MM.1S (cell line): ENCODE measurements at regions not wholly inside any gene's neighbourhood (a gene's known extent, or its start where the extent isn't known, plus 50 kb on each side); places are given as distances from the start of the nearest gene placed in this dataset.

Experiments
- EZH2phosphoT487 ChIP-seq: fragments of 300-600 bp; sonication (generic); IDR thresholded peaks from 2 replicates; pipeline ENCODE4 v1.6.1; 2018; ENCODE audit warnings: antibody characterized with exemption, low read length
- TF ChIP-seq, protein P1 (sequence below): fragments of 300-600 bp; sonication (generic); IDR thresholded peaks from 2 replicates; pipeline ENCODE4 v1.5.1; 2016; ENCODE audit warnings: antibody characterized with exemption, low read length, mixed read lengths

DNA sequence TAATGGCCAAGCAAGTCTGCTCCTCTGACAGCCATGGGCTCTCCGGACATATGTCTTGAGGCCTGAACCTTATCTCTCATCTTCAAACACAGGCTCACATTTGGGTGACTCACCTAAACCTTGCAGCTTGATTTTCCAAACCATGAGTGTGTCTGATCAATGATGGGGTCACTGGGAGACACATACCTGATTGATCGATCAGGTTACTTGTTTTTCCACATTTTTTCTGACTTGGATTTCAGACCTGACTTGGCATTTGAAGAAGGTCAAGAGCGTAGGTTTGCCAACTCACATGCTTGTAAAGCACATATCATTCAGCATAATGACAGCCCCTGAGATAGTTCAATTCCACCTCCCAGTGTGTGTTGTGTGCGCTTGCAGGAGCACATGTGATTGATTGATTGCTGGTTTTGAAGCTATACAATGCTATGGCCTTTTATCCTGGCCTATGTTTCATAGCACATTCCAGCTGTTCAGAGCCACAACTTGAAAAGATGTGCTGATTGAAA is 116.7 kb upstream of the KIRREL3 start:
- TF ChIP-seq, protein P1, sequence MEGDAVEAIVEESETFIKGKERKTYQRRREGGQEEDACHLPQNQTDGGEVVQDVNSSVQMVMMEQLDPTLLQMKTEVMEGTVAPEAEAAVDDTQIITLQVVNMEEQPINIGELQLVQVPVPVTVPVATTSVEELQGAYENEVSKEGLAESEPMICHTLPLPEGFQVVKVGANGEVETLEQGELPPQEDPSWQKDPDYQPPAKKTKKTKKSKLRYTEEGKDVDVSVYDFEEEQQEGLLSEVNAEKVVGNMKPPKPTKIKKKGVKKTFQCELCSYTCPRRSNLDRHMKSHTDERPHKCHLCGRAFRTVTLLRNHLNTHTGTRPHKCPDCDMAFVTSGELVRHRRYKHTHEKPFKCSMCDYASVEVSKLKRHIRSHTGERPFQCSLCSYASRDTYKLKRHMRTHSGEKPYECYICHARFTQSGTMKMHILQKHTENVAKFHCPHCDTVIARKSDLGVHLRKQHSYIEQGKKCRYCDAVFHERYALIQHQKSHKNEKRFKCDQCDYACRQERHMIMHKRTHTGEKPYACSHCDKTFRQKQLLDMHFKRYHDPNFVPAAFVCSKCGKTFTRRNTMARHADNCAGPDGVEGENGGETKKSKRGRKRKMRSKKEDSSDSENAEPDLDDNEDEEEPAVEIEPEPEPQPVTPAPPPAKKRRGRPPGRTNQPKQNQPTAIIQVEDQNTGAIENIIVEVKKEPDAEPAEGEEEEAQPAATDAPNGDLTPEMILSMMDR = no peak
- TF ChIP-seq EZH2phosphoT487 = no peak
